Adrenal gland (tissue), 9 donors: ENCODE measurements at regions not wholly inside any gene's neighbourhood (a gene's known extent, or its start where the extent isn't known, plus 50 kb on each side); places are given as distances from the start of the nearest gene placed in this dataset.

ENCODE experiments used
- DNase-seq, 7 donors: peaks; one replicate each; pipeline ENCODE4 v3.0.0-alpha.2; 2019 to 2020
- H3K27ac ChIP-seq, 5 donors: fragments of 200-600 bp; sonication (generic) in 4 of 5; 1 replicate in 3 of 5; 2 replicates in 2 of 5; pipeline versions ENCODE4 v1.5.1 to v1.8.0; 2016 to 2020; ENCODE audit warnings: mild to moderate bottlenecking in 1 of 5
- H3K27me3 ChIP-seq: fragments of 200-600 bp; 2 replicates; pipeline ENCODE4 v1.8.0; 2021
- H3K36me3 ChIP-seq, 2 donors: fragments of 200-600 bp; replicated peaks in 1 of 2; 1 replicate in 1 of 2; 2 replicates in 1 of 2; pipeline versions ENCODE4 v1.5.1 to v1.8.0; 2018 to 2022
- H3K4me1 ChIP-seq, 2 donors: fragments of 200-600 bp; replicated peaks in 1 of 2; 1 replicate in 1 of 2; 2 replicates in 1 of 2; pipeline versions ENCODE4 v1.5.1 to v1.8.0; 2018 to 2021
- H3K4me3 ChIP-seq, 4 donors: fragments of 200-600 bp; sonication (generic) in 3 of 4; one replicate each; pipeline ENCODE4 v1.5.1; 2016 to 2018
- H3K9me3 ChIP-seq, 3 donors: fragments of 200-600 bp; sonication (generic) in 1 of 3; replicated peaks in 1 of 3; 1 replicate in 2 of 3; 2 replicates in 1 of 3; pipeline versions ENCODE4 v1.5.1 to v1.8.0; 2016 to 2021
- POLR2A ChIP-seq, 2 donors: fragments of 450-650 bp; IDR thresholded peaks; one replicate each; pipeline ENCODE4 v1.6.1; 2017; ENCODE audit warnings: antibody characterized with exemption in 2 of 2, mild to moderate bottlenecking in 2 of 2, moderate library complexity in 1 of 2
- WGBS, 4 donors: extraction: QIAGEN DNeasy Blood & Tissue Kit in 2 of 4; methylation state at CpG; one replicate each; pipeline versions ENCODE4 v1.1.5 to v1.1.7; 2013 to 2017; 5-methylcytosine and 5-hydroxymethylcytosine counted together
- intact Hi-C, 2 donors: fragments of 100-400 bp; cut with DNase I; formaldehyde crosslinking; loops; one replicate each; pipeline versions ENCODE4 v1.14.1 to v1.15.0; 2022 to 2023
- TF ChIP-seq, protein P1 (sequence below), 6 experiments: fragments of 450-650 bp in 4 of 6; fragments of 200-600 bp in 2 of 6; sonication (generic) in 1 of 6; IDR thresholded peaks; 1 replicate in 5 of 6; 2 replicates in 1 of 6; pipeline versions ENCODE4 v1.5.1 to v1.8.0; 2016 to 2021; ENCODE audit warnings: antibody characterized with exemption in 6 of 6, mild to moderate bottlenecking in 2 of 6, moderate library complexity in 1 of 6
- donor health status: healthy with polysubstance abuse.
- donor health status: Bipolar disorder and iron deficiency.
- donor health status: DM: yes; HTN: yes; CAD: no.
- donor health status: DM: no; HTN: no; CAD: no.
- donor health status: DM: no; HTN: no; CAD: no.

DNA sequence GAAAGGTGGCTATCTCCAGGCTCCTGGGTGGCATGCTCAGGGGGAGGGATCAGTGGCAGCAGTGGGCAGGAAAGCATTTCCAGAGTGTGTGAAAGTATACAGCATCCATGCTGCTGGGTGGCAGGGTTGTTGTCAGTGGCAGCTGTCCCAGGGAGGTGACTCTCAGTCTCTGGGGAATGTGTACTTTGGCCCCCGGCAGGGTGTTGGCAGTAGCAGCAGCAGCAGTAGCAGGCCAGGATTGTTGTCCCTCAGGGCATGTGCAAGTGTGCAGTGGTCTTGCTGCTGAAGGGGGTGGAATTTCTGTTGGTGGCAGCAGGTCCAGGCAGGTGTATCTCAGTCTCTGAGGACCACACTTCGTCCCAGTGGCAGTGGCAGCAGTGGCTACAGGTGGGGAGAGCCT lies 71.7 kb upstream of the GUCA2B start:
- WGBS, 4 donors, result 50 to 88% (median 78%) methylated on average over 1 to 2 of the region's 2 CpGs; no CpG with 5 or more reads in 1 of the 4 donors
- DNase-seq, result no peak
- Histone ChIP-seq H3K4me1 (no peaks in the 10 kb centered on the region), H3K4me3 (no peak overlapping the region), H3K36me3 (no peaks in the 10 kb centered on the region), H3K27me3 (no peaks in the 10 kb centered on the region), H3K27ac (no peak overlapping the region), H3K9me3 (peaks cover 0 to 4% (median 0%) of the 10 kb centered on the region in 3 donors)
- TF ChIP-seq POLR2A (IDR thresholded peaks at IDR 0.05), result no peak
- intact Hi-C loops, result no loop called here

DNA sequence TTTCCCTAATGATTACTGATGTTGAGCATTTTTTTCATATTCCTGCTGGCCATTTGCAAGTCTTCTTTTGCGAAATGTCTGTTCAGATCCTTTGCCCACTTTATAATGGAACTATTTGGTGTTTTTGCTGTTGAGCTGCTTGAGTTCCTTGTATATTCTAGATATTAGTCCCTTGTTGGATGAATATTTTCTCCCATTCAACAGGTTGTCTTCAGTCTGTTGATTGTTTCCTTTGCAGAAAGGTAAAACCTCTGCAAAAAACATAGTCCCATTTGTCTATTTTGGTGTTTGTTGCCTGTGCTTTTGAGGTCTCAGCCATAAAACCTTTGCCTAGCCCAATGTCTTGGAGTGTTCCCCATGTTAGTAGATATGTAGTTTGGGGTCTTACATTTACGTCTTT lies 78.0 kb upstream of the GUCA2B start:
- H3K27ac ChIP-seq, result no peak overlapping the region
- no peak overlapping the region for H3K4me3 ChIP-seq
- TF ChIP-seq, protein P1, sequence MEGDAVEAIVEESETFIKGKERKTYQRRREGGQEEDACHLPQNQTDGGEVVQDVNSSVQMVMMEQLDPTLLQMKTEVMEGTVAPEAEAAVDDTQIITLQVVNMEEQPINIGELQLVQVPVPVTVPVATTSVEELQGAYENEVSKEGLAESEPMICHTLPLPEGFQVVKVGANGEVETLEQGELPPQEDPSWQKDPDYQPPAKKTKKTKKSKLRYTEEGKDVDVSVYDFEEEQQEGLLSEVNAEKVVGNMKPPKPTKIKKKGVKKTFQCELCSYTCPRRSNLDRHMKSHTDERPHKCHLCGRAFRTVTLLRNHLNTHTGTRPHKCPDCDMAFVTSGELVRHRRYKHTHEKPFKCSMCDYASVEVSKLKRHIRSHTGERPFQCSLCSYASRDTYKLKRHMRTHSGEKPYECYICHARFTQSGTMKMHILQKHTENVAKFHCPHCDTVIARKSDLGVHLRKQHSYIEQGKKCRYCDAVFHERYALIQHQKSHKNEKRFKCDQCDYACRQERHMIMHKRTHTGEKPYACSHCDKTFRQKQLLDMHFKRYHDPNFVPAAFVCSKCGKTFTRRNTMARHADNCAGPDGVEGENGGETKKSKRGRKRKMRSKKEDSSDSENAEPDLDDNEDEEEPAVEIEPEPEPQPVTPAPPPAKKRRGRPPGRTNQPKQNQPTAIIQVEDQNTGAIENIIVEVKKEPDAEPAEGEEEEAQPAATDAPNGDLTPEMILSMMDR (IDR thresholded peaks at IDR 0.05), result no peak
- no peak for TF ChIP-seq POLR2A (IDR thresholded peaks at IDR 0.05)
- DNase-seq, result no peak
- no peaks in the 10 kb centered on the region for H3K36me3 ChIP-seq
- H3K9me3 ChIP-seq, result peaks cover 0 to 4% (median 0%) of the 10 kb centered on the region in 3 donors
- WGBS, 4 donors, result 70 to 74% (median 74%) methylated on average over 2 of the region's 2 CpGs
- H3K4me1 ChIP-seq, result no peaks in the 10 kb centered on the region
- intact Hi-C loops, result no loop called here
- no peaks in the 10 kb centered on the region for H3K27me3 ChIP-seq

DNA sequence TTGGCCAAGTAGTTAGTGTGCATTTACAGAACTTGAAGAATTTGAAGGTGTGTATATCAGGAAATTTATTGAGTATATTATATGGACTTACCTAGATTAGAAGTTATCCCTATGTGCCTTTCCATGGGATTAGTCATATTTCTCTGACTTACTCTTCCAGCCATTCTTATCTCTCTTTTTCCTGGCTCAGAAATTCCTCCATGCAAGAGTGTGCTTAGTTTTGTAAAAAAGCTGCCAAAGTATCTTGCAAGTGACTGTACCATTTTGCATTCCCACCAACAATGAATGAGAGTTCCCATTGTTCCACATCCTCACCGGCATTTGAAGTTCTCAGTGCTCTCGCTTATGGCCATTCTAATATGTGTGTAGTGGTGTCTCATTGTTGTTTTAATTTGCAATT lies 82.2 kb upstream of the GUCA2B start:
- Histone ChIP-seq H3K4me3 (no peak overlapping the region), H3K4me1 (no peaks in the 10 kb centered on the region), H3K27me3 (no peaks in the 10 kb centered on the region), H3K27ac (no peak overlapping the region), H3K9me3 (no peaks in the 10 kb centered on the region), H3K36me3 (no peaks in the 10 kb centered on the region)
- DNase-seq, result no peak
- WGBS, 4 donors, result 88 to 97% (median 93%) methylated on average over 2 of the region's 2 CpGs
- TF ChIP-seq, protein P1 (IDR thresholded peaks at IDR 0.05), result no peak
- no peak for TF ChIP-seq POLR2A (IDR thresholded peaks at IDR 0.05)
- intact Hi-C loops, result no loop called here

DNA sequence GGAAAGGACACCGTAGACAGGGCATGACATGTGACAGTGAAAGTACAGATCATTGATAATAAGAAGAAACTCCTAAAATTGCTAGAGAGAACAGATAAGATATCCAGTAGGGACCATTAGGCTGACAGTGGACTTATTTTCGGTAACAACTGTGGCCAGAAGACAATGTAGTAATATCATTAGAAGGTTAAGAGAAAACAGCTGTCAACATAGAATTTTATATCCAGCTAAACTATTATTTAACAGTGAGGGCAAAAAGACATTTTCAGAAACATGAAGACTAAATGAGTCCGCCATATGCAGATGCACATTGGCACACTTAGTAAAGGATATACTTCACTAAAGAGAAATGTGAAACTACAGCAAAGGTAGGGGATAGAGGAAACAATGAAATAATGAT lies 95.4 kb upstream of the GUCA2B start:
- H3K36me3 ChIP-seq, result no peaks in the 10 kb centered on the region
- 86 to 96% (median 94%) methylated on average over 3 of the region's 3 CpGs for WGBS, 4 donors

DNA sequence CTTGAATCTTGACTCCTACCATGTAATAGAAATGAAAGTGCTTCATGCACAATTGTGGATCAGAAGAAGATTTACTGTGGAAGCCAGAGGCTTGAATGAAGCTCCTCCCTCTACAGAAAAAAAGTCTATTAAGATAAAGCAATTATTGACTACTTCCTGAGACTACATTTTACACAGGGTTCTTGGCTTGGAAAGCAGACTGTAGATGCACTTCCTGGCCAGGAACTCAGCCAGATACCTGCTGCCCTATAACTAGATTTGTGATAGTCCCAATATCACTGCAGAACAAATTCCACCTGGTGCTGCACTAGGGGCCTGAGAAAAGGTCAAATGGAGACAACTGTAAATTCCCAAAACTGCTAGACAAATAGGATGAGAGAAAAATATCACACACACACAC lies 96.8 kb upstream of the GUCA2B start:
- intact Hi-C loops, result no loop called here
- Histone ChIP-seq H3K27ac (no peak overlapping the region), H3K27me3 (no peaks in the 10 kb centered on the region), H3K9me3 (no peaks in the 10 kb centered on the region), H3K4me1 (no peaks in the 10 kb centered on the region), H3K4me3 (no peak overlapping the region), H3K36me3 (no peaks in the 10 kb centered on the region)
- DNase-seq, result no peak
- TF ChIP-seq, protein P1 (IDR thresholded peaks at IDR 0.05), result no peak
- TF ChIP-seq POLR2A (IDR thresholded peaks at IDR 0.05), result no peak

More for the DNA sequence above, 95.4 kb upstream of the GUCA2B start:
- no peaks in the 10 kb centered on the region for H3K9me3 ChIP-seq
- TF ChIP-seq POLR2A (IDR thresholded peaks at IDR 0.05), result no peak
- TF ChIP-seq, protein P1 (IDR thresholded peaks at IDR 0.05), result no peak
- H3K27ac ChIP-seq, result no peak overlapping the region
- H3K27me3 ChIP-seq, result no peaks in the 10 kb centered on the region
- no peaks in the 10 kb centered on the region for H3K4me1 ChIP-seq
- intact Hi-C loops, result no loop called here
- no peak for DNase-seq
- no peak overlapping the region for H3K4me3 ChIP-seq
